Suprapubic skin (tissue), 4 donors: ENCODE measurements at regions not wholly inside any gene's neighbourhood (a gene's known extent, or its start where the extent isn't known, plus 50 kb on each side); places are given as distances from the start of the nearest gene placed in this dataset.

Experiments used
- CTCF ChIP-seq, 2 donors: fragments of 200-600 bp in 1 of 2; fragments of 450-650 bp in 1 of 2; sonication (generic) in 1 of 2; IDR thresholded peaks; one replicate each; pipeline ENCODE4 v1.5.1; 2016 to 2019; ENCODE audit warnings: antibody characterized with exemption in 2 of 2, mild to moderate bottlenecking in 1 of 2, moderate library complexity in 1 of 2
- EP300 ChIP-seq: sonication (generic); formaldehyde crosslinking; IDR thresholded peaks from one replicate; pipeline ENCODE4 v1.6.1; 2017; ENCODE audit warnings: antibody characterized with exemption
- POLR2A ChIP-seq, 2 donors: fragments of 450-650 bp; IDR thresholded peaks; one replicate each; pipeline ENCODE4 v1.6.1; 2017; ENCODE audit warnings: antibody characterized with exemption in 2 of 2, mild to moderate bottlenecking in 2 of 2, moderate library complexity in 2 of 2
- POLR2AphosphoS5 ChIP-seq, 3 donors: sonication (generic); formaldehyde crosslinking; IDR thresholded peaks; one replicate each; pipeline ENCODE4 v1.6.1; 2017; ENCODE audit warnings: antibody characterized with exemption in 3 of 3

- TF ChIP-seq CTCF (IDR thresholded peaks at IDR 0.05) (no peak), POLR2A (IDR thresholded peaks at IDR 0.05) (no peak), EP300 (no peak), POLR2AphosphoS5 (IDR thresholded peaks at IDR 0.05) (no peak)
These were observed 135.3 kb downstream of the HFE start for GRCh38 chr6:26222571-26222970.
